ENCODE measurements at regions not wholly inside any gene's neighbourhood (a gene's known extent, or its start where the extent isn't known, plus 50 kb on each side); places are given as distances from the start of the nearest gene placed in this dataset.
A peak's percentile ranks its signal among the peaks of the same experiment; 100 is the strongest.

- Histone ChIP-seq H4K91ac (ENCODE audit: insufficient read length, low read depth, low read length) (no peak overlapping the region), H4K5ac (ENCODE audit: insufficient read length, low read depth, low read length) (no peak overlapping the region), H3K4ac (ENCODE audit: low read depth, low read length) (no peak overlapping the region), H3T11ph (ENCODE audit: low read length) (no peak overlapping the region), H3K23me2 (ENCODE audit: insufficient read length, low read depth, low read length, poor library complexity, severe bottlenecking) (peaks cover 19% of the 10 kb centered on the region), H2BK20ac (ENCODE audit: low read depth, low read length, poor library complexity, severe bottlenecking) (no peak overlapping the region), H2BK15ac (ENCODE audit: low read depth, low read length) (no peak overlapping the region), H3K4me2 (ENCODE audit: insufficient read depth, insufficient read length, low read length) (peak overlapping the region; percentile 38), H2AFZ (ENCODE audit: low read length) (no peak overlapping the region), H3K9ac (ENCODE audit: extremely low read depth, insufficient read length, low read length) (no peak overlapping the region), H3K18ac (ENCODE audit: insufficient read length, low read depth, low read length) (peak overlapping the region; percentile 40), H3K14ac (ENCODE audit: insufficient read depth, low read length) (no peak overlapping the region), H3K4me1 (ENCODE audit: insufficient read depth, low read length) (peaks cover 8% of the 10 kb centered on the region), H3K79me2 (ENCODE audit: insufficient read depth, low read length) (no peaks in the 10 kb centered on the region), H4K8ac (replicated peaks; ENCODE audit: insufficient read length, low read depth, low read length) (no peak overlapping the region), H3K27me3 (ENCODE audit: insufficient read depth, low read length) (peaks cover 45% of the 10 kb centered on the region), H4K20me1 (ENCODE audit: control insufficient read depth, insufficient read depth, insufficient read length) (no peaks in the 10 kb centered on the region), H2AK5ac (ENCODE audit: insufficient read length, low read length) (no peak overlapping the region), H3K56ac (ENCODE audit: insufficient read length, low read depth, low read length) (no peak overlapping the region), H3K27ac (ENCODE audit: insufficient read length, low read depth, low read length) (no peak overlapping the region), H2BK120ac (ENCODE audit: low read depth, low read length, poor library complexity, severe bottlenecking) (no peak overlapping the region), H2BK12ac (ENCODE audit: insufficient read length, low read depth, low read length) (no peak overlapping the region), H3K9me3 (ENCODE audit: control insufficient read depth, low read depth, low read length) (no peaks in the 10 kb centered on the region), H2BK5ac (ENCODE audit: insufficient read length, low read length) (no peak overlapping the region), H3K23ac (ENCODE audit: insufficient read length, low read depth, low read length) (no peak overlapping the region), H3K79me1 (ENCODE audit: insufficient read depth, low read depth, low read length, poor library complexity, severe bottlenecking) (no peaks in the 10 kb centered on the region)
- H3K9me3 Mint-ChIP-seq = no peaks in the 10 kb centered on the region; a peak in 3 of 5 replicates
- H3K27me3 Mint-ChIP-seq (ENCODE audit: low read depth) = peaks cover 93% of the 10 kb centered on the region
- DNase-seq = peak; percentile 47
- no CpG with 5 or more reads among the region's 9 CpGs for WGBS (ENCODE audit: extremely low coverage, insufficient read length, low lambda C conversion rate)
- H3K4me3 Mint-ChIP-seq = peak overlapping the region in 1 of 2 experiments; percentile 52; a peak in 3 of 5 replicates
- H3K36me3 Mint-ChIP-seq (ENCODE audit: insufficient read depth in 1 of 3, low read depth in 3 of 3) = no peaks in the 10 kb centered on the region
- peak overlapping the region in 2 of 3 experiments; percentile 56 to 87; a peak in 1 of 7 replicates for H3K27ac Mint-ChIP-seq
- TF ChIP-seq CTCF (conservative IDR thresholded peaks at IDR 0.05) = no peak
- peaks cover 55 to 64% of the 10 kb centered on the region in 2 experiments for H3K4me1 Mint-ChIP-seq
Observed at GRCh38 chr4:41363384-41363981, 106.8 kb downstream of the UCHL1 start.
